Urothelium cell line (cell line): ENCODE measurements at regions not wholly inside any gene's neighbourhood (a gene's known extent, or its start where the extent isn't known, plus 50 kb on each side); places are given as distances from the start of the nearest gene placed in this dataset.

ENCODE experiments used
- DNase-seq: peaks from one replicate; pipeline ENCODE4 v3.0.0; 2011; ENCODE audit warnings: low spot score, mixed read lengths
- FAIRE-seq: peaks from 2 replicates; lab custom pipeline; 2011; peaks lifted over from hg19 to GRCh38; lab: Jason Lieb, UNC

- FAIRE-seq (no peak), DNase-seq (no peak)
These were observed 187.5 kb upstream of the ACVR2A start for GRCh38 chr2:147657086-147658000.

GRCh38 chr2:147649998-147650397 lies 194.8 kb upstream of the ACVR2A start:
- DNase-seq (no peak), FAIRE-seq (no peak)

GRCh38 chr2:147649286-147649685 lies 195.5 kb upstream of the ACVR2A start:
- DNase-seq (no peak), FAIRE-seq (no peak)

- no peak for FAIRE-seq
- no peak for DNase-seq
These were observed 196.4 kb upstream of the ACVR2A start for GRCh38 chr2:147648471-147648870.

GRCh38 chr2:147647816-147648215 lies 197.0 kb upstream of the ACVR2A start:
- no peak for FAIRE-seq
- DNase-seq: no peak

- FAIRE-seq: no peak
These were observed 197.9 kb upstream of the ACVR2A start for GRCh38 chr2:147646818-147647468.

GRCh38 chr2:147644491-147644890 lies 200.3 kb upstream of the ACVR2A start:
- FAIRE-seq: no peak

More at GRCh38 chr2:147646818-147647468, 197.9 kb upstream of the ACVR2A start:
- no peak for DNase-seq

GRCh38 chr2:147642765-147643164 lies 202.1 kb upstream of the ACVR2A start:
- no peak for DNase-seq

More at GRCh38 chr2:147644491-147644890, 200.3 kb upstream of the ACVR2A start:
- DNase-seq: no peak

GRCh38 chr2:147641651-147642050 lies 203.2 kb upstream of the ACVR2A start:
- FAIRE-seq (no peak), DNase-seq (no peak)

More at GRCh38 chr2:147642765-147643164, 202.1 kb upstream of the ACVR2A start:
- FAIRE-seq: no peak

- no peak for FAIRE-seq
- no peak for DNase-seq
These were observed 204.9 kb upstream of the ACVR2A start for GRCh38 chr2:147639891-147640290.

GRCh38 chr2:147639386-147639785 lies 205.4 kb upstream of the ACVR2A start:
- DNase-seq: no peak
- FAIRE-seq: no peak

- no peak for DNase-seq
- FAIRE-seq: no peak
These were observed 207.9 kb upstream of the ACVR2A start for GRCh38 chr2:147636886-147637285.

GRCh38 chr2:147636238-147636882 lies 208.5 kb upstream of the ACVR2A start:
- DNase-seq: peak; percentile 44

GRCh38 chr2:147634826-147635225 lies 210.0 kb upstream of the ACVR2A start:
- DNase-seq: no peak
- no peak for FAIRE-seq

More at GRCh38 chr2:147636238-147636882, 208.5 kb upstream of the ACVR2A start:
- no peak for FAIRE-seq

- no peak for FAIRE-seq
- no peak for DNase-seq
These were observed 212.6 kb upstream of the ACVR2A start for GRCh38 chr2:147632198-147632597.

- DNase-seq (no peak), FAIRE-seq (no peak)
These were observed 213.5 kb upstream of the ACVR2A start for GRCh38 chr2:147631294-147631693.

GRCh38 chr2:147630585-147630984 lies 214.2 kb upstream of the ACVR2A start:
- FAIRE-seq (no peak), DNase-seq (no peak)

- no peak for DNase-seq
- no peak for FAIRE-seq
These were observed 215.8 kb upstream of the ACVR2A start for GRCh38 chr2:147628971-147629421.

GRCh38 chr2:147623328-147623727 lies 221.5 kb upstream of the ACVR2A start:
- DNase-seq: no peak
- no peak for FAIRE-seq

GRCh38 chr2:147621656-147622197 lies 223.1 kb upstream of the ACVR2A start:
- DNase-seq (no peak), FAIRE-seq (no peak)

- no peak for DNase-seq
- no peak for FAIRE-seq
These were observed 225.0 kb upstream of the ACVR2A start for GRCh38 chr2:147619808-147620207.
